Chondrocyte (in vitro differentiated cells): ENCODE measurements at regions not wholly inside any gene's neighbourhood (a gene's known extent, or its start where the extent isn't known, plus 50 kb on each side); places are given as distances from the start of the nearest gene placed in this dataset.

Experiments used
- DNase-seq: peaks from one replicate; pipeline ENCODE4 v3.0.0; 2021; ENCODE audit warnings: mixed read lengths, low spot score
- H3K27ac Mint-ChIP-seq: one replicate; pipeline ENCODE4 v1.8.0; 2021; ENCODE audit warnings: mild to moderate bottlenecking, moderate library complexity, mixed read lengths; ENCODE audit not compliant: unreplicated experiment
- H3K27me3 Mint-ChIP-seq: 2 replicates; pipeline ENCODE4 v1.8.0; 2021; ENCODE audit warnings: low read depth, mixed read lengths
- H3K36me3 Mint-ChIP-seq: 2 replicates; pipeline ENCODE4 v1.8.0; 2021; ENCODE audit warnings: low read depth, mixed read lengths
- H3K4me1 Mint-ChIP-seq: 2 replicates; pipeline ENCODE4 v1.8.0; 2021; ENCODE audit warnings: low read depth, mild to moderate bottlenecking, mixed read lengths
- H3K4me3 Mint-ChIP-seq: one replicate; pipeline ENCODE4 v1.8.0; 2021; ENCODE audit warnings: mild to moderate bottlenecking, moderate library complexity, mixed read lengths; ENCODE audit not compliant: unreplicated experiment
- H3K9me3 Mint-ChIP-seq: 2 replicates; pipeline ENCODE4 v1.8.0; 2021; ENCODE audit warnings: low read depth, mixed read lengths
- CTCF ChIP-seq: fragments of 200-600 bp; sonication (generic); IDR thresholded peaks from 2 replicates; pipeline ENCODE4 v1.5.0; 2021; ENCODE audit warnings: antibody characterized with exemption, mild to moderate bottlenecking, moderate library complexity

DNA sequence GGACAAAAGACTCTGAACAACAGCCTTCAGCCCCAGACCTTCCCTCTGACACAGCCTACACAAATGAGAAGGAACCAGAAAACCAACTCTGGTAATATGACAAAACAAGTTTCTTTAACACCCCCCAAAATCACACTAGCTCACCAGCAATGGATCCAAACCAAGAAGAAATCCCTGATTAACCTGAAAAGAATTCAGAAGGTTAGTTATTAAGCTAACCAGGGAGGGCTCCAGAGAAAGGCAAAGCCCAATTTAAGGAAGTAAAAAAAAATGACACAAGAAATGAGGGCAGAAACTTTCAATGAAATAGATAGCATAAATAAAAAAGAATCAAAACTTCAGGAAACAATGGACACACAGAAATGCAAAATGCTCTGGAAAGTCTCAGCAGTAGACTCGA is 224.0 kb downstream of the TRIML1 start:
- Mint-ChIP-seq H3K4me1 (peaks cover 12% of the 10 kb centered on the region), H3K9me3 (peaks cover 16% of the 10 kb centered on the region), H3K4me3 (no peak overlapping the region), H3K36me3 (no peaks in the 10 kb centered on the region), H3K27ac (no peak overlapping the region), H3K27me3 (no peaks in the 10 kb centered on the region)
- no peak for DNase-seq
- no peak for TF ChIP-seq CTCF

DNA sequence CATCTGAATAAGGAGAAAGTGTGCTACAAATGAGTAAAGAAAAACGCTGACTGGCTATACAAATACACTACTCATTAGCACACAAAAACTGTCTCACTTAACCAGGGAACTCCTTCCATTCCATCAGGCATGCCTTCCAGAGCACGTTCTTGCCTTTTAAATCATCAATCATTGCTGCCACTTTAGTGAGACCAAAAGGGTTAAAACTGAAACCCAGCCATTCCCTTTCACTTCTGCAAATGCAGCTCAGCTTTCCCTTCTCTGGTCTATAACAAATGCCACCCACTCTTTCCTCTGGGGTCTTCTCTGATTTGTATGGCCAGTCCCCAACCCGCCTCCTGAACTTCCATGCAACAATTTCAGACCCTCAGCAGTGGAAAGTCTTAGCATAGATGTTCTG is 231.5 kb downstream of the TRIML1 start:
- TF ChIP-seq CTCF: no peak
- Mint-ChIP-seq H3K36me3 (peaks cover 1% of the 10 kb centered on the region), H3K9me3 (peaks cover 2% of the 10 kb centered on the region), H3K27me3 (no peaks in the 10 kb centered on the region), H3K4me1 (peaks cover 39% of the 10 kb centered on the region), H3K4me3 (no peak overlapping the region), H3K27ac (no peak overlapping the region)
- no peak for DNase-seq

DNA sequence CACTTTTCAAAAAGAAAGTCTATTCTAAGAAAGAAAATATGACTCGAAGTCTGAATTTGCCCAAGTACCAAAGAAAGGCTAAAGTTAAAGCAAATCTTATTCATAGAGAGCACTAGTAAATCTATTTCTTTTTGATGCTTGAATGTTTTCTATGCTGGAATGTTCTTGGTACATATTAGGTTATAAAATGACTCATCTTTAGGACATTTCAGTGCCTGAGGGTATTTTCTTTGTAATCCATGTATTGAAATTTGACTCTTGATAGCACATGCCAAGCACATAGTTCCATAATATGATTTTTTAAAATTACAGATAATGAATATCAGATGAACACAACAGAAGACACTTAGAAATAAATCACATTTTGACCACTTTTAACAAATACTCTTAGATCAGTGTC is 232.8 kb downstream of the TRIML1 start:
- H3K4me3 Mint-ChIP-seq: no peak overlapping the region
- TF ChIP-seq CTCF: no peak
- DNase-seq: no peak
- peaks cover 39% of the 10 kb centered on the region for H3K4me1 Mint-ChIP-seq
- H3K27ac Mint-ChIP-seq: peak overlapping the region; percentile 20
- peaks cover 10% of the 10 kb centered on the region for H3K9me3 Mint-ChIP-seq
- no peaks in the 10 kb centered on the region for H3K27me3 Mint-ChIP-seq
- H3K36me3 Mint-ChIP-seq: peaks cover 7% of the 10 kb centered on the region

- DNase-seq: no peak
- Mint-ChIP-seq H3K36me3 (peaks cover 7% of the 10 kb centered on the region), H3K9me3 (peaks cover 10% of the 10 kb centered on the region), H3K27me3 (no peaks in the 10 kb centered on the region), H3K4me1 (peaks cover 36% of the 10 kb centered on the region), H3K4me3 (no peak overlapping the region), H3K27ac (no peak overlapping the region)
- peak; percentile 77 for TF ChIP-seq CTCF
Observed at GRCh38 chr4:188372829-188373228, 233.6 kb downstream of the TRIML1 start.

- H3K27ac Mint-ChIP-seq: no peak overlapping the region
- DNase-seq: no peak
- H3K4me3 Mint-ChIP-seq: no peak overlapping the region
- peaks cover 13% of the 10 kb centered on the region for H3K9me3 Mint-ChIP-seq
- H3K36me3 Mint-ChIP-seq: peaks cover 7% of the 10 kb centered on the region
- no peak for TF ChIP-seq CTCF
- no peaks in the 10 kb centered on the region for H3K27me3 Mint-ChIP-seq
- H3K4me1 Mint-ChIP-seq: peaks cover 30% of the 10 kb centered on the region
Observed at GRCh38 chr4:188374871-188375270, 235.6 kb downstream of the TRIML1 start.
